Neural progenitor cell (in vitro differentiated cells): ENCODE measurements at regions not wholly inside any gene's neighbourhood (a gene's known extent, or its start where the extent isn't known, plus 50 kb on each side); places are given as distances from the start of the nearest gene placed in this dataset.

Source experiments
- EZH2 ChIP-seq: fragments of 200-600 bp; sonication (generic); IDR thresholded peaks from 2 replicates; pipeline ENCODE4 v1.6.1; 2017; ENCODE audit warnings: antibody characterized with exemption, mild to moderate bottlenecking, moderate library complexity
- TF ChIP-seq, protein P1 (sequence below): fragments of 200-600 bp; sonication (generic); IDR thresholded peaks from 2 replicates; pipeline ENCODE4 v1.5.1; 2017; ENCODE audit warnings: antibody characterized with exemption, mild to moderate bottlenecking

DNA sequence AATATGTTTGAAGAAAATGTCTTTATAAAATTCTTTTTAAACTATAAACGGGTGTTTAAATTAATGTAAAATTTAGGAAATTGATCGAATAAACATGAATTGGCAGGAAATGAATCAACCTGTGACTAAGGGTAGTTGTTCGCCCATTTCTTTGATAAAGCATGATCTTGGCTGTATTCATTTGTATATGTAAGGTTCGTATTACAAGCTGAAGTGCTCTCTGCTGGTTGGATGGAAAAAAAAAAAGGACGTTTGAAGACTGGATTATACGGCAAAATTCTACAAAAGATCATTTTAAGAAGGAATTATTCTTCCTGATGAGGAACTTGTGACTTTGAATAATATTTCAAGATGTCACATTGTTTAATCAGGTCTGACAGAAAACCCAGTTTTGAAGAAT, 185.4 kb upstream of the ANK3 start:
- TF ChIP-seq, protein P1, sequence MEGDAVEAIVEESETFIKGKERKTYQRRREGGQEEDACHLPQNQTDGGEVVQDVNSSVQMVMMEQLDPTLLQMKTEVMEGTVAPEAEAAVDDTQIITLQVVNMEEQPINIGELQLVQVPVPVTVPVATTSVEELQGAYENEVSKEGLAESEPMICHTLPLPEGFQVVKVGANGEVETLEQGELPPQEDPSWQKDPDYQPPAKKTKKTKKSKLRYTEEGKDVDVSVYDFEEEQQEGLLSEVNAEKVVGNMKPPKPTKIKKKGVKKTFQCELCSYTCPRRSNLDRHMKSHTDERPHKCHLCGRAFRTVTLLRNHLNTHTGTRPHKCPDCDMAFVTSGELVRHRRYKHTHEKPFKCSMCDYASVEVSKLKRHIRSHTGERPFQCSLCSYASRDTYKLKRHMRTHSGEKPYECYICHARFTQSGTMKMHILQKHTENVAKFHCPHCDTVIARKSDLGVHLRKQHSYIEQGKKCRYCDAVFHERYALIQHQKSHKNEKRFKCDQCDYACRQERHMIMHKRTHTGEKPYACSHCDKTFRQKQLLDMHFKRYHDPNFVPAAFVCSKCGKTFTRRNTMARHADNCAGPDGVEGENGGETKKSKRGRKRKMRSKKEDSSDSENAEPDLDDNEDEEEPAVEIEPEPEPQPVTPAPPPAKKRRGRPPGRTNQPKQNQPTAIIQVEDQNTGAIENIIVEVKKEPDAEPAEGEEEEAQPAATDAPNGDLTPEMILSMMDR = no peak
- no peak for TF ChIP-seq EZH2
